ENCODE measurements at regions not wholly inside any gene's neighbourhood (a gene's known extent, or its start where the extent isn't known, plus 50 kb on each side); places are given as distances from the start of the nearest gene placed in this dataset.
"Not testable (repeated sequence)": the region's sequence is repeated elsewhere in the genome, so short reads cannot be mapped to it uniquely, and the experiment has no call there.

- no peak for DNase-seq
Measured at GRCh38 chr18:51330739-51331138, 133.3 kb upstream of the MEX3C start.

GRCh38 chr18:51337406-51337805 lies 139.9 kb upstream of the MEX3C start:
- DNase-seq = no peak

GRCh38 chr18:51339856-51340255 lies 142.4 kb upstream of the MEX3C start:
- no peak for DNase-seq

- DNase-seq = no peak
Measured at GRCh38 chr18:51340332-51340731, 142.9 kb upstream of the MEX3C start.

GRCh38 chr18:51342815-51343214 lies 145.3 kb upstream of the MEX3C start:
- no peak for DNase-seq

- no peak for DNase-seq
Measured at GRCh38 chr18:51345848-51346391, 148.4 kb upstream of the MEX3C start.

- DNase-seq = no peak
Measured at GRCh38 chr18:51346404-51346803, 148.9 kb upstream of the MEX3C start.

- DNase-seq = no peak
Measured at GRCh38 chr18:51350081-51350480, 152.6 kb upstream of the MEX3C start.

- no peak for DNase-seq
Measured at GRCh38 chr18:51355841-51356240, 158.4 kb upstream of the MEX3C start.

GRCh38 chr18:51360301-51360700 lies 162.8 kb upstream of the MEX3C start:
- not testable (repeated sequence) for DNase-seq

- DNase-seq = no peak
Measured at GRCh38 chr18:51361130-51361860, 163.8 kb upstream of the MEX3C start.

GRCh38 chr18:51363384-51363783 lies 165.9 kb upstream of the MEX3C start:
- DNase-seq = no peak

GRCh38 chr18:51370996-51371395 lies 173.5 kb upstream of the MEX3C start:
- DNase-seq = no peak

- DNase-seq = no peak
Measured at GRCh38 chr18:51371929-51372328, 174.4 kb upstream of the MEX3C start.

- no peak for DNase-seq
Measured at GRCh38 chr18:51382081-51382480, 184.6 kb upstream of the MEX3C start.

- no peak for DNase-seq
Measured at GRCh38 chr18:51383116-51383515, 185.6 kb upstream of the MEX3C start.

- DNase-seq = no peak
Measured at GRCh38 chr18:51383711-51384110, 186.2 kb upstream of the MEX3C start.

GRCh38 chr18:51385270-51385669 lies 187.8 kb upstream of the MEX3C start:
- DNase-seq = no peak

GRCh38 chr18:51390702-51391101 lies 193.2 kb upstream of the MEX3C start:
- no peak for DNase-seq

- no peak for DNase-seq
Measured at GRCh38 chr18:51391215-51391614, 193.7 kb upstream of the MEX3C start.

GRCh38 chr18:51391731-51392130 lies 194.2 kb upstream of the MEX3C start:
- no peak for DNase-seq

- DNase-seq = no peak
Measured at GRCh38 chr18:51397347-51397962, 200.0 kb upstream of the MEX3C start.

GRCh38 chr18:51398104-51398503 lies 200.6 kb upstream of the MEX3C start:
- no peak for DNase-seq

GRCh38 chr18:51399491-51400122 lies 202.1 kb upstream of the MEX3C start:
- DNase-seq = no peak
